RWPE2 (cell line): ENCODE measurements at regions not wholly inside any gene's neighbourhood (a gene's known extent, or its start where the extent isn't known, plus 50 kb on each side); places are given as distances from the start of the nearest gene placed in this dataset.

ENCODE experiments used
- ATAC-seq: fragments of 200-7000 bp; cut with Tn5 transposase; 3 replicates; pipeline ENCODE4 v1.9.1; 2021; ENCODE audit warnings: low read depth
- DNase-seq: peaks from one replicate; pipeline ENCODE4 v3.0.0-alpha.2; 2020; ENCODE audit warnings: low spot score
- H3K27ac ChIP-seq: fragments of 450-650 bp; 2 replicates; pipeline ENCODE4 v1.5.1; 2017; ENCODE audit warnings: mild to moderate bottlenecking; ENCODE audit not compliant: poor library complexity, severe bottlenecking
- H3K27me3 ChIP-seq: fragments of 250-450 bp; sonication (Bioruptor Pico); 2 replicates; pipeline ENCODE4 v1.5.1; 2021; ENCODE audit warnings: mild to moderate bottlenecking, moderate library complexity; ENCODE audit not compliant: insufficient read depth, poor library complexity, severe bottlenecking
- H3K36me3 ChIP-seq: fragments of 250-450 bp; sonication (Bioruptor Pico); 2 replicates; pipeline ENCODE4 v1.5.1; 2020; ENCODE audit warnings: low read depth, mild to moderate bottlenecking, moderate library complexity
- H3K4me1 ChIP-seq: fragments of 250-450 bp; sonication (Bioruptor Pico); 2 replicates; pipeline ENCODE4 v1.5.1; 2021; ENCODE audit warnings: mild to moderate bottlenecking, moderate library complexity; ENCODE audit not compliant: insufficient read depth, poor library complexity, severe bottlenecking
- H3K4me3 ChIP-seq: fragments of 250-450 bp; sonication (Bioruptor Pico); 2 replicates; pipeline ENCODE4 v1.5.1; 2021; ENCODE audit warnings: mild to moderate bottlenecking, moderate library complexity; ENCODE audit not compliant: severe bottlenecking
- H3K9me3 ChIP-seq: fragments of 250-450 bp; sonication (Bioruptor Pico); 2 replicates; pipeline ENCODE4 v1.5.1; 2021; ENCODE audit warnings: mild to moderate bottlenecking, moderate library complexity; ENCODE audit not compliant: severe bottlenecking
- CTCF ChIP-seq: fragments of 450-650 bp; IDR thresholded peaks from one replicate; pipeline ENCODE4 v1.5.1; 2017; ENCODE audit warnings: mild to moderate bottlenecking, moderate library complexity; ENCODE audit not compliant: poor library complexity, severe bottlenecking

GRCh38 chr12:91859347-91859746 lies 286.3 kb downstream of the BTG1 start:
- ATAC-seq (no peak), DNase-seq (no peak)
- Histone ChIP-seq H3K36me3 (no peaks in the 10 kb centered on the region), H3K27ac (no peak overlapping the region), H3K27me3 (no peaks in the 10 kb centered on the region), H3K9me3 (no peaks in the 10 kb centered on the region), H3K4me3 (no peak overlapping the region), H3K4me1 (no peaks in the 10 kb centered on the region)
- TF ChIP-seq CTCF, result no peak

GRCh38 chr12:91857813-91858542 lies 287.7 kb downstream of the BTG1 start:
- H3K27me3 ChIP-seq, result no peaks in the 10 kb centered on the region
- no peaks in the 10 kb centered on the region for H3K36me3 ChIP-seq
- DNase-seq (no peak), ATAC-seq (no peak)
- H3K4me1 ChIP-seq, result no peaks in the 10 kb centered on the region
- no peaks in the 10 kb centered on the region for H3K9me3 ChIP-seq
- H3K4me3 ChIP-seq, result no peak overlapping the region
- no peak overlapping the region for H3K27ac ChIP-seq
- no peak for TF ChIP-seq CTCF

GRCh38 chr12:91854725-91855124 lies 290.9 kb downstream of the BTG1 start:
- H3K36me3 ChIP-seq, result no peaks in the 10 kb centered on the region

GRCh38 chr12:91853350-91854127 lies 292.1 kb downstream of the BTG1 start:
- H3K27ac ChIP-seq, result no peak overlapping the region
- H3K27me3 ChIP-seq, result no peaks in the 10 kb centered on the region
- H3K4me3 ChIP-seq, result no peak overlapping the region
- H3K9me3 ChIP-seq, result no peaks in the 10 kb centered on the region
- H3K4me1 ChIP-seq, result no peaks in the 10 kb centered on the region
- H3K36me3 ChIP-seq, result no peaks in the 10 kb centered on the region
- TF ChIP-seq CTCF, result no peak
- no peak for ATAC-seq
- DNase-seq, result no peak

More at GRCh38 chr12:91854725-91855124, 290.9 kb downstream of the BTG1 start:
- Histone ChIP-seq H3K4me1 (no peaks in the 10 kb centered on the region), H3K9me3 (no peaks in the 10 kb centered on the region), H3K4me3 (no peak overlapping the region), H3K27me3 (no peaks in the 10 kb centered on the region), H3K27ac (no peak overlapping the region)
- ATAC-seq, result no peak
- no peak for TF ChIP-seq CTCF
- DNase-seq, result no peak

- ATAC-seq, result no peak
- Histone ChIP-seq H3K4me3 (no peak overlapping the region), H3K9me3 (no peaks in the 10 kb centered on the region), H3K27me3 (no peaks in the 10 kb centered on the region), H3K4me1 (no peaks in the 10 kb centered on the region), H3K36me3 (no peaks in the 10 kb centered on the region), H3K27ac (no peak overlapping the region)
- no peak for DNase-seq
- TF ChIP-seq CTCF, result no peak
Measured at GRCh38 chr12:91852634-91853033, 293.0 kb downstream of the BTG1 start.
